ENCODE measurements at regions not wholly inside any gene's neighbourhood (a gene's known extent, or its start where the extent isn't known, plus 50 kb on each side); places are given as distances from the start of the nearest gene placed in this dataset.

GRCh38 chr6:4719491-4719890 lies 56.7 kb upstream of the CDYL start:
- CTCF ChIA-PET = no interaction called here
- Histone ChIP-seq H3K9me3 (ENCODE audit: control insufficient read depth, insufficient read depth, low read depth, low read length) (no peaks in the 10 kb centered on the region), H3K4me1 (ENCODE audit: control insufficient read depth, insufficient read depth, low read length) (no peaks in the 10 kb centered on the region), H3K36me3 (ENCODE audit: control insufficient read depth, insufficient read depth, low read length) (no peaks in the 10 kb centered on the region), H3K27me3 (ENCODE audit: control insufficient read depth, insufficient read depth, low read length) (no peaks in the 10 kb centered on the region), H3K4me3 (ENCODE audit: low read depth in 2 of 2, low read length in 2 of 2) (no peak overlapping the region), H3K27ac (ENCODE audit: low read length) (no peak overlapping the region)
- TF ChIP-seq REST (IDR thresholded peaks at IDR 0.05; ENCODE audit: insufficient read depth in 1 of 2, low read depth in 2 of 2, low read length in 1 of 2) = no peak
- TF ChIP-seq CTCF (IDR thresholded peaks at IDR 0.05) = no peak
- no peak for TF ChIP-seq TCF7L2 (IDR thresholded peaks at IDR 0.05; ENCODE audit: low read depth, low read length)
- TF ChIP-seq SIN3A (IDR thresholded peaks at IDR 0.05; ENCODE audit: borderline replicate concordance, insufficient read depth, low read depth, low read length) = no peak
- TF ChIP-seq POLR2AphosphoS5 (IDR thresholded peaks at IDR 0.05; ENCODE audit: low read depth, low read length) = no peak
- no peak for DNase-seq (ENCODE audit: low read depth, low spot score)
- intact Hi-C loops (cut with micrococcal nuclease; ENCODE audit: unreplicated experiment) = no loop called here
- POLR2A ChIA-PET = no interaction called here
- in situ Hi-C loops (cut with HindIII; ENCODE audit: low pct_unique_long_range_greater_than_20kb, low sequenced_read_pairs) = no loop called here
- no TSS peak for BruUV-seq (replicated peaks)
- ATAC-seq = no peak

- Histone ChIP-seq H3K36me3 (ENCODE audit: control insufficient read depth, insufficient read depth, low read length) (no peaks in the 10 kb centered on the region), H3K9me3 (ENCODE audit: control insufficient read depth, insufficient read depth, low read depth, low read length) (no peaks in the 10 kb centered on the region), H3K27me3 (ENCODE audit: control insufficient read depth, insufficient read depth, low read length) (no peaks in the 10 kb centered on the region), H3K4me1 (ENCODE audit: control insufficient read depth, insufficient read depth, low read length) (no peaks in the 10 kb centered on the region), H3K4me3 (ENCODE audit: low read depth in 2 of 2, low read length in 2 of 2) (no peak overlapping the region), H3K27ac (ENCODE audit: low read length) (no peak overlapping the region)
- ATAC-seq = no peak
- CTCF ChIA-PET = no interaction called here
- POLR2A ChIA-PET = no interaction called here
- TF ChIP-seq TCF7L2 (IDR thresholded peaks at IDR 0.05; ENCODE audit: low read depth, low read length) (no peak), SIN3A (IDR thresholded peaks at IDR 0.05; ENCODE audit: borderline replicate concordance, insufficient read depth, low read depth, low read length) (no peak), REST (IDR thresholded peaks at IDR 0.05; ENCODE audit: insufficient read depth in 1 of 2, low read depth in 2 of 2, low read length in 1 of 2) (no peak), POLR2AphosphoS5 (IDR thresholded peaks at IDR 0.05; ENCODE audit: low read depth, low read length) (no peak), CTCF (IDR thresholded peaks at IDR 0.05) (no peak)
- BruUV-seq (replicated peaks) = no TSS peak
- no peak for DNase-seq (ENCODE audit: low read depth, low spot score)
- intact Hi-C loops (cut with micrococcal nuclease; ENCODE audit: unreplicated experiment) = no loop called here
- in situ Hi-C loops (cut with HindIII; ENCODE audit: low pct_unique_long_range_greater_than_20kb, low sequenced_read_pairs) = no loop called here
Observed at GRCh38 chr6:4717856-4718255, 58.3 kb upstream of the CDYL start.

Measured in Panc1 (cell line).